Activated CD4-positive, alpha-beta T cell treated with anti-CD3 and anti-CD28 coated beads, Interleukin-2, amount 10 ng/mL, durations not matched to agents 24 days and 14 days (primary cell): ENCODE measurements at regions not wholly inside any gene's neighbourhood (a gene's known extent, or its start where the extent isn't known, plus 50 kb on each side); places are given as distances from the start of the nearest gene placed in this dataset.
"Not testable (repeated sequence)": the region's sequence is repeated elsewhere in the genome, so short reads cannot be mapped to it uniquely, and the experiment has no call there.

Experiments used
- DNase-seq: peaks from one replicate; pipeline ENCODE4 v3.0.0; 2022
- H3K27ac Mint-ChIP-seq: one replicate; pipeline ENCODE4 v1.8.0; 2022; ENCODE audit warnings: mild to moderate bottlenecking, mixed read lengths
- H3K27me3 Mint-ChIP-seq: one replicate; pipeline ENCODE4 v1.8.0; 2022; ENCODE audit warnings: mixed read lengths
- H3K36me3 Mint-ChIP-seq: one replicate; pipeline ENCODE4 v1.8.0; 2022; ENCODE audit warnings: low read depth, mild to moderate bottlenecking, mixed read lengths
- H3K4me1 Mint-ChIP-seq: one replicate; pipeline ENCODE4 v1.8.0; 2021; ENCODE audit warnings: mixed read lengths
- H3K4me3 Mint-ChIP-seq: one replicate; pipeline ENCODE4 v1.8.0; 2022; ENCODE audit warnings: mild to moderate bottlenecking, moderate library complexity, mixed read lengths
- H3K9me3 Mint-ChIP-seq: one replicate; pipeline ENCODE4 v1.8.0; 2021; ENCODE audit warnings: mixed read lengths
- intact Hi-C: fragments of 100-400 bp; cut with micrococcal nuclease; formaldehyde crosslinking; loops from one replicate; pipeline ENCODE4 v1.15.1; 2023

DNA sequence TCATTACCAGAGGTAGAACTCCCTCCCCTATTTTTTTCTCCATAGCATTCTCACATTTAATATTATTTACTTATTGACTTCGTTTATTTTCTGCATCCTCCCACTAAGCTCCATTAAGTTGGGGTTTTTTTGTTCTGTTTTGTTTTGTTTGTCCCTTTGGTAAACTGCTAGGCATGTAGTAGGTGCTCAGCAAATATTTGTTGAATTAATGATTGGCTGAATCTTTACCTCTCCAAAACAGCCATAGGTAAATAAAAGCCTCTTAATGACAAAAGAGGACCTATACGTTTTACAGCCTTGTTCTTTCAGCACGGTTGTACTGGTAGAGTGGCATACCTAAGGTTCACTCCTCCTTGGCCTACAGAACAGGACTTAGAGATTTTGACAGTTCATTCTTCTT, 52.0 kb downstream of the PRORP start:
- peaks cover 4% of the 10 kb centered on the region for H3K4me1 Mint-ChIP-seq
- H3K27me3 Mint-ChIP-seq: no peaks in the 10 kb centered on the region
- no peaks in the 10 kb centered on the region for H3K9me3 Mint-ChIP-seq
- peaks cover 44% of the 10 kb centered on the region for H3K36me3 Mint-ChIP-seq
- no peak for DNase-seq
- intact Hi-C loops: no loop called here
- H3K4me3 Mint-ChIP-seq: no peak overlapping the region
- no peak overlapping the region for H3K27ac Mint-ChIP-seq

- intact Hi-C loops: no loop called here
- Mint-ChIP-seq H3K4me1 (peaks cover 5% of the 10 kb centered on the region), H3K36me3 (peaks cover 27% of the 10 kb centered on the region), H3K27me3 (no peaks in the 10 kb centered on the region), H3K27ac (no peak overlapping the region), H3K9me3 (no peaks in the 10 kb centered on the region), H3K4me3 (no peak overlapping the region)
- DNase-seq: no peak
Measured at GRCh38 chr14:35180179-35180578, 57.8 kb downstream of the PRORP start.

- H3K4me1 Mint-ChIP-seq, H3K27ac Mint-ChIP-seq, H3K9me3 Mint-ChIP-seq, H3K27me3 Mint-ChIP-seq, intact Hi-C loops, DNase-seq, H3K4me3 Mint-ChIP-seq: not testable (repeated sequence)
- H3K36me3 Mint-ChIP-seq: peaks cover 26% of the 10 kb centered on the region
Measured at GRCh38 chr14:35184891-35185290, 62.5 kb downstream of the PRORP start.

DNA sequence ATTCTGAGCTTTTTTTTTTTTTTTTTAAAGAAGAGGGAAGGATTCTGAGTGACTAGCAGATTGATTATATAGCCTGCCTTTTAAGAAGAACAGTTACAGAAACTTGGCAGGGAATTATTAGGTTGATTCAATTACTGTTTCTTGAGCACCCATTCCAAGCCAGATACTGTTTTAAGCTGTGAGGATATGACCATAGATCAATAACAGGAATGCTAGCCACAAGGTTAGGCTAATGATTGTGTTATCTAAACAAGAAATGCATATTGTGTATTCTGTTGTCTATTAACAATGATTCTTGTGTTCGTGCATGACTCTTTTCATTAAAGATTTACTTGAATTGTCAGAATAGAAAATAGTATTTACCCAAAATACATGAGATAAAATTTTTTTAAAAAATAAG, 67.1 kb downstream of the PRORP start:
- peaks cover 5% of the 10 kb centered on the region for H3K4me1 Mint-ChIP-seq
- H3K4me3 Mint-ChIP-seq: no peak overlapping the region
- DNase-seq: no peak
- intact Hi-C loops: no loop called here
- H3K27me3 Mint-ChIP-seq: no peaks in the 10 kb centered on the region
- no peak overlapping the region for H3K27ac Mint-ChIP-seq
- H3K36me3 Mint-ChIP-seq: peaks cover 35% of the 10 kb centered on the region
- peaks cover 3% of the 10 kb centered on the region for H3K9me3 Mint-ChIP-seq

GRCh38 chr14:35193161-35193560, 70.8 kb downstream of the PRORP start:
- no peaks in the 10 kb centered on the region for H3K27me3 Mint-ChIP-seq
- H3K9me3 Mint-ChIP-seq: peaks cover 3% of the 10 kb centered on the region
- no peak for DNase-seq
- H3K36me3 Mint-ChIP-seq: peaks cover 29% of the 10 kb centered on the region
- intact Hi-C loops: no loop called here
- H3K4me3 Mint-ChIP-seq: no peak overlapping the region
- H3K27ac Mint-ChIP-seq: no peak overlapping the region
- peaks cover 14% of the 10 kb centered on the region for H3K4me1 Mint-ChIP-seq

DNA sequence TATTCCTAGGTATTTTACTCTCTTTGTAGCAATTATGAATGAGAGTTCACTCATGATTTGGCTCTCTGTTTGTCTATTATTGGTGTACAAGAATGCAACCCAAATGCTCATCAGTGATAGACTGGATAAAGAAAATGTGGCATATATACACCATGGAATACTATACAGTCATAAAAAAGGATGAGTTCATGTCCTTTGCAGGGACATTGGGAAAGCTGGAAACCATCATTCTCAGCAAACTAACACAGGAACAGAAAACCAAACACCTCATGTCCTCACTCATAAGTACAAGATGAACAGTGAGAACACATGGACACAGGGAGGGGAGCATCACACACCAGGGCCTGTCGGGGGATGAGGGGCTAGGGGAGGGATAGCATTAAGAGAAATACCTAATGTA, 71.8 kb downstream of the PRORP start:
- intact Hi-C loops, DNase-seq, H3K4me3 Mint-ChIP-seq, H3K9me3 Mint-ChIP-seq, H3K27ac Mint-ChIP-seq, H3K27me3 Mint-ChIP-seq: not testable (repeated sequence)
- peaks cover 14% of the 10 kb centered on the region for H3K4me1 Mint-ChIP-seq
- peaks cover 29% of the 10 kb centered on the region for H3K36me3 Mint-ChIP-seq

GRCh38 chr14:35196571-35196970, 74.2 kb downstream of the PRORP start:
- peaks cover 7% of the 10 kb centered on the region for H3K9me3 Mint-ChIP-seq
- intact Hi-C loops: no loop called here
- no peaks in the 10 kb centered on the region for H3K27me3 Mint-ChIP-seq
- peaks cover 29% of the 10 kb centered on the region for H3K36me3 Mint-ChIP-seq
- DNase-seq: no peak
- peaks cover 21% of the 10 kb centered on the region for H3K4me1 Mint-ChIP-seq
- H3K4me3 Mint-ChIP-seq: no peak overlapping the region
- H3K27ac Mint-ChIP-seq: peak overlapping the region; percentile 48

DNA sequence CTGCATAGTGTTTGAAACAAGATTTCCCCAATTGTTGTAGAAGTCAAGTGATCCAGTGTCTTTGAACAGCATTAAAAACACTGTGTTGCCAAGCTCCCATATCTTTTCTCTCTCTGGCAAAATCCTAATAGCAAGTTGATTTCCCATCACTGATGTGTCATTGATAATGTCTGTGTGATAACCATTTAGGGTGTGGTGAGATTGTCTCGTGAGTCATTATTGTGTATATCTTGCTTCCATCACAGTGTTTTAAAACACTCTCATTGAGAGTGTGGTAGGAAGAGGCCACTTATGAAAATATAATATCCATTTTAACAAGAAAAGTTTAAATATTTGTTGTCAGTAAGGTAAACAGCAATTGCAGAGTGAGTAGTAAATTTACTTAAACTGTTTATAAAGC, 74.7 kb downstream of the PRORP start:
- no peaks in the 10 kb centered on the region for H3K27me3 Mint-ChIP-seq
- intact Hi-C loops: no loop called here
- peak overlapping the region; percentile 48 for H3K27ac Mint-ChIP-seq
- H3K4me1 Mint-ChIP-seq: peaks cover 18% of the 10 kb centered on the region
- H3K4me3 Mint-ChIP-seq: no peak overlapping the region
- H3K36me3 Mint-ChIP-seq: peaks cover 24% of the 10 kb centered on the region
- peaks cover 7% of the 10 kb centered on the region for H3K9me3 Mint-ChIP-seq
- DNase-seq: no peak

DNA sequence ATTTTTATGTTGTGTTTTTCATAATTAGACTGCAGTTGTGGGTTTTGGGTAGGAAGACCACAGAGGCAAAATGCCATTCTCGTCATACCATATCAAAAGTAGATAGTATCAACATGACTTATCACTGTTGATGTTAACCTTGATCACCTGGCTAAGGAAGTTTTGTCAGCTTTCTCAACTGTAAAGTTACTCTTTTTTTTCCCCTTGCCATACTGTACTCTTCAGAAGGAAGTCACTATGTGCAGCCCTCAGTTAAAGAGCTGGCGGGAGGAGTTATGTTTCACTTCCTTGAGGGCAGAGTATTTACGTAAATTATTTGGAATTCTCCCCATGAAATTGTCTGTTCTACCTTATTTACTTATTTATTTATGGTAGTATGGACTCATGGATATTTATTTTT, 78.7 kb downstream of the PRORP start:
- Mint-ChIP-seq H3K27ac (peak overlapping the region; percentile 77), H3K4me1 (peaks cover 32% of the 10 kb centered on the region), H3K4me3 (peak overlapping the region; percentile 56), H3K9me3 (peaks cover 4% of the 10 kb centered on the region), H3K27me3 (no peaks in the 10 kb centered on the region), H3K36me3 (peaks cover 15% of the 10 kb centered on the region)
- intact Hi-C loops: loop anchor here (5.0 kb wide), 1 partner anchor 51 kb away; no protein-coding TSS in a partner anchor
- no peak for DNase-seq

DNA sequence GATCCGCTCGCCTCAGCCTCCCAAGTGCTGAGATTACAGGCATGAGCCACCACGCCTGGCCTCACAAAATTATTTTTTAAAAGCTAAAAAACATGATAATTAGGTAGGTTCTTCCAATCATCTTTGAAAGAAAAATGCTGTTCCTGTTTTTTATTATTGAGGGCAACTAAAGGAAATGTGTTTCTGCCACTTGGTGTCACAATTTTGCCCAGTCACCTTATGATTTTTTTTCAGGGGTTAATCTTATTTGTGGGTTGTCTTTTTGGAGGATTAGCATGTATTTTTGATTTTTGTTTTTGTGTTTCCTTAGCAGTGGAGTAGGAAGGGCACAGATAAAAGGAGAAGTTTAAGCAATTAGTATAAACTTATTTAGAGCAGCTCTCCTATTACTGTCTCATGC, 79.8 kb downstream of the PRORP start:
- H3K27ac Mint-ChIP-seq: no peak overlapping the region
- H3K4me3 Mint-ChIP-seq: no peak overlapping the region
- no peaks in the 10 kb centered on the region for H3K27me3 Mint-ChIP-seq
- DNase-seq: no peak
- H3K9me3 Mint-ChIP-seq: peaks cover 4% of the 10 kb centered on the region
- peaks cover 28% of the 10 kb centered on the region for H3K4me1 Mint-ChIP-seq
- intact Hi-C loops: loop anchor here (5.0 kb wide), 1 partner anchor 50 kb away; no protein-coding TSS in a partner anchor
- peaks cover 14% of the 10 kb centered on the region for H3K36me3 Mint-ChIP-seq

DNA sequence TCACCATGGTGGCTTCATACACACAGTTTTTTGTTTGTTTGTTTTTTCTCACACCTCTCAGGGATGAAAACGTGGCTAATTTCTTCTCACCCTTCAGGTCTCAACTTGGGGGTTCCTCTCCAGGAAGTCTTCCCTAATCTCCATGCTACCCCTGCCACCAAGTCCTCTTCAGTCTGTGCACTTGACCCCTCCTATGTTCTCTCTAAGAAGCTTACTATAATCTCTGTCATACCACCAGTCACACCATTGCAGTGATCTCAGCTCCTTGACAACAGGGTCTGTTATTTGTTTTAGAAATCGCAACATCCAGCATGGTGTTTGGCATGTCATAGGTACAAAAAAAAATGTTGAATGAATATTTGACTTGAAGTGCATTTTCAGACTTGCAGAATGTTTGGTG, 83.4 kb downstream of the PRORP start:
- Mint-ChIP-seq H3K9me3 (peaks cover 4% of the 10 kb centered on the region), H3K4me1 (peaks cover 33% of the 10 kb centered on the region), H3K36me3 (peaks cover 15% of the 10 kb centered on the region), H3K27ac (no peak overlapping the region), H3K27me3 (no peaks in the 10 kb centered on the region), H3K4me3 (no peak overlapping the region)
- intact Hi-C loops: loop anchor here (2.0 kb wide), 2 partner anchors 15 to 45 kb away; no protein-coding TSS in a partner anchor
- DNase-seq: no peak

DNA sequence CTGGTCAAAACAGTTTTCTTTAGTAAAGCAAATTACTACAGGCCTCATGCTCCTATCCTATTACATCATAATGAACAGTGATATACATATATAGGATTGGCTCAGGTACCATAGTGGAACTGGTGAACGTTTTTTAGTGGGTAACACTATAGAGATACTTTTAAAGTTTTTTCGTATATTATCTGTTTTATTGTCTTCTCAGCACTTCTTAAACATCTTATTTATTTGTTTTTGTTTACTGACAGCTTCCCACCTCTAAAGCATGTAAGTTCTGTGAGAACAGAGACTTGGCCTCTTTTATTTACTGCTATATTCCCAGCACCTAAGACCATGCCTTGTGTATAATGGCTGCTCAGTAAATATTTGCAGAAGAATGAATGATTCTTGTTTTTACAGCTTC, 81.1 kb upstream of the PSMA6 start:
- Mint-ChIP-seq H3K4me1 (peaks cover 26% of the 10 kb centered on the region), H3K27me3 (no peaks in the 10 kb centered on the region), H3K4me3 (no peak overlapping the region), H3K27ac (no peak overlapping the region), H3K36me3 (peaks cover 14% of the 10 kb centered on the region), H3K9me3 (no peaks in the 10 kb centered on the region)
- DNase-seq: no peak
- intact Hi-C loops: no loop called here

- intact Hi-C loops: no loop called here
- H3K4me3 Mint-ChIP-seq: no peak overlapping the region
- DNase-seq: no peak
- peaks cover 22% of the 10 kb centered on the region for H3K4me1 Mint-ChIP-seq
- no peaks in the 10 kb centered on the region for H3K9me3 Mint-ChIP-seq
- no peak overlapping the region for H3K27ac Mint-ChIP-seq
- H3K27me3 Mint-ChIP-seq: no peaks in the 10 kb centered on the region
- peaks cover 15% of the 10 kb centered on the region for H3K36me3 Mint-ChIP-seq
Measured at GRCh38 chr14:35212471-35213142, 79.6 kb upstream of the PSMA6 start.

DNA sequence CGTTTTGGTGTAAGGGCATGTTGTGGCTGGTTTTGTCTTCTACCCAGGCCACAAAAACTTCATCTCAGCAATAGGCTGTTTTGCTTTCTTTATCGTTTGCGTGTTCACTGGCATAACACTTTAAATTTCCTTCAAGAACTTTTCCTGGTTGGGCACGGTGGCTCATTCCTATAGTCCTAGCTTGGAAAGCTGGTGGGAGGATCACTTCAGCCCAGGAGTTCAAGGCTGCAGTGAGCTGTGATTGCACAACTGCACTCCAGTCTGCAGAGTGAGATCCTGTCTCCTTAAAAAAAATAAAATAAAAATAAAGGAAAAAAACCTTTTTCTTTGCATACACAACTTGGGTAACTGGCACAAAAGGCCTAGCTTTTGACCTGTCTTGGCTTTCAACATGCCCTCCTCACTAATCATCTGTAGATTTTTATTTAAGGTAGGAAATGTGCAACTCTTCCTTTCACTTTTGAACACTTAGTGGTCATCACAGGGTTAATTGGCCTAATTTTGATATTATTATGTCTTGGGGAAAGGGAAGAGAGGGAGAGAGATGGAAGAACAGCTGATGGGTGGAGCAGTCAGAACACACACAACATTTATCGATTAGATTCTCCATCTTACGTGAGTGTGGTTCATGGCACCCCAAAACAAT, 78.9 kb upstream of the PSMA6 start:
- intact Hi-C loops: no loop called here
- H3K27ac Mint-ChIP-seq: no peak overlapping the region
- no peaks in the 10 kb centered on the region for H3K27me3 Mint-ChIP-seq
- peaks cover 17% of the 10 kb centered on the region for H3K36me3 Mint-ChIP-seq
- H3K9me3 Mint-ChIP-seq: no peaks in the 10 kb centered on the region
- H3K4me3 Mint-ChIP-seq: no peak overlapping the region
- peaks cover 22% of the 10 kb centered on the region for H3K4me1 Mint-ChIP-seq
- DNase-seq: no peak
